ENCODE measurements at regions not wholly inside any gene's neighbourhood (a gene's known extent, or its start where the extent isn't known, plus 50 kb on each side); places are given as distances from the start of the nearest gene placed in this dataset.

- TF ChIP-seq ERG (CRISPR knock-in tag; IDR thresholded peaks at IDR 0.05) (no peak), GABPB1 (CRISPR knock-in tag; IDR thresholded peaks at IDR 0.05) (no peak), SMAD3 (CRISPR knock-in tag; IDR thresholded peaks at IDR 0.05; ENCODE audit: borderline replicate concordance) (no peak), FOXP1 (CRISPR knock-in tag; IDR thresholded peaks at IDR 0.05; ENCODE audit: borderline replicate concordance) (no peak), JAZF1 (CRISPR knock-in tag; IDR thresholded peaks at IDR 0.05) (no peak)
These were observed 784.6 kb downstream of the NR2F2 start for GRCh38 chr15:97114900-97115760.

Measured in WTC11 (cell line).